ENCODE measurements at regions not wholly inside any gene's neighbourhood (a gene's known extent, or its start where the extent isn't known, plus 50 kb on each side); places are given as distances from the start of the nearest gene placed in this dataset.

- Histone ChIP-seq H3K4me1 (no peaks in the 10 kb centered on the region), H3K36me3 (no peaks in the 10 kb centered on the region), H3K27me3 (no peaks in the 10 kb centered on the region), H3K4me3 (ENCODE audit: low read depth, low read length) (no peak overlapping the region), H3K9me3 (no peaks in the 10 kb centered on the region)
- TF ChIP-seq, protein P1, sequence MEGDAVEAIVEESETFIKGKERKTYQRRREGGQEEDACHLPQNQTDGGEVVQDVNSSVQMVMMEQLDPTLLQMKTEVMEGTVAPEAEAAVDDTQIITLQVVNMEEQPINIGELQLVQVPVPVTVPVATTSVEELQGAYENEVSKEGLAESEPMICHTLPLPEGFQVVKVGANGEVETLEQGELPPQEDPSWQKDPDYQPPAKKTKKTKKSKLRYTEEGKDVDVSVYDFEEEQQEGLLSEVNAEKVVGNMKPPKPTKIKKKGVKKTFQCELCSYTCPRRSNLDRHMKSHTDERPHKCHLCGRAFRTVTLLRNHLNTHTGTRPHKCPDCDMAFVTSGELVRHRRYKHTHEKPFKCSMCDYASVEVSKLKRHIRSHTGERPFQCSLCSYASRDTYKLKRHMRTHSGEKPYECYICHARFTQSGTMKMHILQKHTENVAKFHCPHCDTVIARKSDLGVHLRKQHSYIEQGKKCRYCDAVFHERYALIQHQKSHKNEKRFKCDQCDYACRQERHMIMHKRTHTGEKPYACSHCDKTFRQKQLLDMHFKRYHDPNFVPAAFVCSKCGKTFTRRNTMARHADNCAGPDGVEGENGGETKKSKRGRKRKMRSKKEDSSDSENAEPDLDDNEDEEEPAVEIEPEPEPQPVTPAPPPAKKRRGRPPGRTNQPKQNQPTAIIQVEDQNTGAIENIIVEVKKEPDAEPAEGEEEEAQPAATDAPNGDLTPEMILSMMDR (IDR thresholded peaks at IDR 0.05; ENCODE audit: low read depth, low read length) = no peak
- no peak for DNase-seq
Measured at GRCh38 chr2:118622913-118623312, 224.5 kb downstream of the EN1 start.

DNA sequence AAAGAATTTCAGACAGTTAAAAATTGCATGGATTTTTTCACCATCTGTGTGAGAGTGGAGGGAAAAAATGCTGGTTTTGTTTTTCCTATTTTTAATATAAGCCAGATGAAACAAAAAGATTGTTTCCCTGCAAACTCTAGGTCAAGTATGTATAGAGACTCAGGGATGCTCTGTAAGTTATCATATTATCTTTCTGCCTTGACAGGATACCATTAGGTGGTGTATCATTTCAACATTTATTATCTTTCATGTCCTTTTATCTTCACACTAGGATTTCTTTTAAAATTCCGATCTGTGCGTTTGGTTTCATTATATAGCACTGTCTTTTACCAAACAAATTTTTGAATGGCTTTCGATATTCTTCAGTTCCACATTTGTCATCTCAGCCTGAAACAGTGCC lies 225.3 kb downstream of the EN1 start:
- Histone ChIP-seq H3K9me3 (no peaks in the 10 kb centered on the region), H3K27me3 (no peaks in the 10 kb centered on the region), H3K4me1 (no peaks in the 10 kb centered on the region), H3K4me3 (ENCODE audit: low read depth, low read length) (no peak overlapping the region), H3K36me3 (no peaks in the 10 kb centered on the region)
- TF ChIP-seq, protein P1 (IDR thresholded peaks at IDR 0.05; ENCODE audit: low read depth, low read length) = no peak
- no peak for DNase-seq

GRCh38 chr2:118618279-118618678 lies 229.2 kb downstream of the EN1 start:
- H3K4me3 ChIP-seq (ENCODE audit: low read depth, low read length) = no peak overlapping the region
- H3K36me3 ChIP-seq = no peaks in the 10 kb centered on the region
- TF ChIP-seq, protein P1 (IDR thresholded peaks at IDR 0.05; ENCODE audit: low read depth, low read length) = no peak
- no peaks in the 10 kb centered on the region for H3K4me1 ChIP-seq
- no peak for DNase-seq
- no peaks in the 10 kb centered on the region for H3K9me3 ChIP-seq
- H3K27me3 ChIP-seq = no peaks in the 10 kb centered on the region

- Histone ChIP-seq H3K36me3 (no peaks in the 10 kb centered on the region), H3K4me1 (no peaks in the 10 kb centered on the region), H3K27me3 (no peaks in the 10 kb centered on the region), H3K9me3 (no peaks in the 10 kb centered on the region), H3K4me3 (ENCODE audit: low read depth, low read length) (no peak overlapping the region)
- TF ChIP-seq, protein P1 (IDR thresholded peaks at IDR 0.05; ENCODE audit: low read depth, low read length) = no peak
- DNase-seq = no peak
Measured at GRCh38 chr2:118616432-118616831, 231.0 kb downstream of the EN1 start.

GRCh38 chr2:118614841-118615271 lies 232.6 kb downstream of the EN1 start:
- Histone ChIP-seq H3K36me3 (no peaks in the 10 kb centered on the region), H3K27me3 (no peaks in the 10 kb centered on the region), H3K4me1 (no peaks in the 10 kb centered on the region), H3K4me3 (ENCODE audit: low read depth, low read length) (no peak overlapping the region), H3K9me3 (no peaks in the 10 kb centered on the region)
- TF ChIP-seq, protein P1 (IDR thresholded peaks at IDR 0.05; ENCODE audit: low read depth, low read length) = no peak
- DNase-seq = no peak

DNA sequence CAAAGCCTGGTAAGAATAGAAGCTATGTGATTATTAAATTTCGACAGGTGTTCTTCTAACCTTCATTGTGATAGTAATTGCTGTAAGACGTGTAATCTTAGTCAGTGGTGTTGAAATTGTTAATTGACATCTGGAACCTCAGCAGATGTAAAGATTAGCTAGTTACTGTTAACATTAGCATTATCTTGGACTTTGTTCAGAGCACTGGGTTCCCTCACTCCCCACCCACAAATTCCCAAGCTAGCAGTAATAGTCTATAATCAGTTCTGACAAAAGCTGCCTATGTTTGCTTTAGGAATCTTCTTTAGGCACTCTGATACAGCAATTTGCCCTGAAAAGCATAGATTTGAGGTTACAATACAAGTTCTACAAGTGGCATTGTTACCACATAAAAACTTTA lies 233.7 kb downstream of the EN1 start:
- no peak for DNase-seq
- no peak overlapping the region for H3K4me3 ChIP-seq (ENCODE audit: low read depth, low read length)
- no peaks in the 10 kb centered on the region for H3K9me3 ChIP-seq
- H3K27me3 ChIP-seq = no peaks in the 10 kb centered on the region
- no peaks in the 10 kb centered on the region for H3K4me1 ChIP-seq
- TF ChIP-seq, protein P1 (IDR thresholded peaks at IDR 0.05; ENCODE audit: low read depth, low read length) = no peak
- no peaks in the 10 kb centered on the region for H3K36me3 ChIP-seq

Measured in BE2C (cell line).